ENCODE measurements at regions not wholly inside any gene's neighbourhood (a gene's known extent, or its start where the extent isn't known, plus 50 kb on each side); places are given as distances from the start of the nearest gene placed in this dataset.

- Histone ChIP-seq H3K36me3 (ENCODE audit: control insufficient read depth, insufficient read depth, low read length) (no peaks in the 10 kb centered on the region), H3K27me3 (ENCODE audit: control insufficient read depth, insufficient read depth, low read length) (no peaks in the 10 kb centered on the region), H3K4me1 (ENCODE audit: control insufficient read depth, insufficient read depth, low read length) (no peaks in the 10 kb centered on the region), H3K4me3 (ENCODE audit: low read depth in 2 of 2, low read length in 2 of 2) (no peak overlapping the region), H3K9me3 (ENCODE audit: control insufficient read depth, insufficient read depth, low read depth, low read length) (no peaks in the 10 kb centered on the region), H3K27ac (ENCODE audit: low read length) (no peak overlapping the region)
- POLR2A ChIA-PET, result no interaction called here
- in situ Hi-C loops (cut with HindIII; ENCODE audit: low pct_unique_long_range_greater_than_20kb, low sequenced_read_pairs), result no loop called here
- TF ChIP-seq REST (IDR thresholded peaks at IDR 0.05; ENCODE audit: insufficient read depth in 1 of 2, low read depth in 2 of 2, low read length in 1 of 2) (no peak), POLR2AphosphoS5 (IDR thresholded peaks at IDR 0.05; ENCODE audit: low read depth, low read length) (no peak), CTCF (IDR thresholded peaks at IDR 0.05) (no peak), TCF7L2 (IDR thresholded peaks at IDR 0.05; ENCODE audit: low read depth, low read length) (no peak), SIN3A (IDR thresholded peaks at IDR 0.05; ENCODE audit: borderline replicate concordance, insufficient read depth, low read depth, low read length) (no peak)
- intact Hi-C loops (cut with micrococcal nuclease; ENCODE audit: unreplicated experiment), result no loop called here
- no peak for DNase-seq (ENCODE audit: low read depth, low spot score)
- no TSS peak for BruUV-seq (replicated peaks)
- CTCF ChIA-PET, result no interaction called here
- no peak for ATAC-seq
Observed at GRCh38 chr2:153196378-153197058, 282.0 kb downstream of the RPRM start.

- ATAC-seq (no peak), DNase-seq (ENCODE audit: low read depth, low spot score) (no peak)
- no TSS peak for BruUV-seq (replicated peaks)
- no peaks in the 10 kb centered on the region for H3K27me3 ChIP-seq (ENCODE audit: control insufficient read depth, insufficient read depth, low read length)
- ChIA-PET CTCF (no interaction called here), POLR2A (no interaction called here)
- H3K4me3 ChIP-seq (ENCODE audit: low read depth in 2 of 2, low read length in 2 of 2), result no peak overlapping the region
- no peaks in the 10 kb centered on the region for H3K4me1 ChIP-seq (ENCODE audit: control insufficient read depth, insufficient read depth, low read length)
- no peak overlapping the region for H3K27ac ChIP-seq (ENCODE audit: low read length)
- in situ Hi-C loops (cut with HindIII; ENCODE audit: low pct_unique_long_range_greater_than_20kb, low sequenced_read_pairs), result no loop called here
- TF ChIP-seq SIN3A (IDR thresholded peaks at IDR 0.05; ENCODE audit: borderline replicate concordance, insufficient read depth, low read depth, low read length), result no peak
- no peak for TF ChIP-seq CTCF (IDR thresholded peaks at IDR 0.05)
- H3K36me3 ChIP-seq (ENCODE audit: control insufficient read depth, insufficient read depth, low read length), result no peaks in the 10 kb centered on the region
- intact Hi-C loops (cut with micrococcal nuclease; ENCODE audit: unreplicated experiment), result no loop called here
- no peaks in the 10 kb centered on the region for H3K9me3 ChIP-seq (ENCODE audit: control insufficient read depth, insufficient read depth, low read depth, low read length)
Observed at GRCh38 chr2:153195342-153195741, 283.2 kb downstream of the RPRM start.

All from Panc1 (cell line).